ENCODE measurements at regions not wholly inside any gene's neighbourhood (a gene's known extent, or its start where the extent isn't known, plus 50 kb on each side); places are given as distances from the start of the nearest gene placed in this dataset.

- no peaks in the 10 kb centered on the region for H3K27me3 ChIP-seq
- TF ChIP-seq POLR2A (IDR thresholded peaks at IDR 0.05), result no peak
- TF ChIP-seq, protein P1, sequence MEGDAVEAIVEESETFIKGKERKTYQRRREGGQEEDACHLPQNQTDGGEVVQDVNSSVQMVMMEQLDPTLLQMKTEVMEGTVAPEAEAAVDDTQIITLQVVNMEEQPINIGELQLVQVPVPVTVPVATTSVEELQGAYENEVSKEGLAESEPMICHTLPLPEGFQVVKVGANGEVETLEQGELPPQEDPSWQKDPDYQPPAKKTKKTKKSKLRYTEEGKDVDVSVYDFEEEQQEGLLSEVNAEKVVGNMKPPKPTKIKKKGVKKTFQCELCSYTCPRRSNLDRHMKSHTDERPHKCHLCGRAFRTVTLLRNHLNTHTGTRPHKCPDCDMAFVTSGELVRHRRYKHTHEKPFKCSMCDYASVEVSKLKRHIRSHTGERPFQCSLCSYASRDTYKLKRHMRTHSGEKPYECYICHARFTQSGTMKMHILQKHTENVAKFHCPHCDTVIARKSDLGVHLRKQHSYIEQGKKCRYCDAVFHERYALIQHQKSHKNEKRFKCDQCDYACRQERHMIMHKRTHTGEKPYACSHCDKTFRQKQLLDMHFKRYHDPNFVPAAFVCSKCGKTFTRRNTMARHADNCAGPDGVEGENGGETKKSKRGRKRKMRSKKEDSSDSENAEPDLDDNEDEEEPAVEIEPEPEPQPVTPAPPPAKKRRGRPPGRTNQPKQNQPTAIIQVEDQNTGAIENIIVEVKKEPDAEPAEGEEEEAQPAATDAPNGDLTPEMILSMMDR (IDR thresholded peaks at IDR 0.05), result no peak
- H3K4me3 ChIP-seq, result no peak overlapping the region
- intact Hi-C loops (cut with DNase I), result no loop called here
- no peaks in the 10 kb centered on the region for H3K36me3 ChIP-seq (replicated peaks in 1 of 2)
- 44 to 58% (median 53%) methylated on average over 7 of the region's 7 CpGs for WGBS, 4 donors
- H3K27ac ChIP-seq, result no peak overlapping the region
- peak; percentile 17 to 63 (median 38) for DNase-seq
- no peaks in the 10 kb centered on the region for H3K9me3 ChIP-seq (replicated peaks in 1 of 3)
- H3K4me1 ChIP-seq (replicated peaks in 1 of 2), result no peaks in the 10 kb centered on the region
Observed at GRCh38 chr19:28472843-28473242, 740.1 kb downstream of the UQCRFS1 start.

DNA sequence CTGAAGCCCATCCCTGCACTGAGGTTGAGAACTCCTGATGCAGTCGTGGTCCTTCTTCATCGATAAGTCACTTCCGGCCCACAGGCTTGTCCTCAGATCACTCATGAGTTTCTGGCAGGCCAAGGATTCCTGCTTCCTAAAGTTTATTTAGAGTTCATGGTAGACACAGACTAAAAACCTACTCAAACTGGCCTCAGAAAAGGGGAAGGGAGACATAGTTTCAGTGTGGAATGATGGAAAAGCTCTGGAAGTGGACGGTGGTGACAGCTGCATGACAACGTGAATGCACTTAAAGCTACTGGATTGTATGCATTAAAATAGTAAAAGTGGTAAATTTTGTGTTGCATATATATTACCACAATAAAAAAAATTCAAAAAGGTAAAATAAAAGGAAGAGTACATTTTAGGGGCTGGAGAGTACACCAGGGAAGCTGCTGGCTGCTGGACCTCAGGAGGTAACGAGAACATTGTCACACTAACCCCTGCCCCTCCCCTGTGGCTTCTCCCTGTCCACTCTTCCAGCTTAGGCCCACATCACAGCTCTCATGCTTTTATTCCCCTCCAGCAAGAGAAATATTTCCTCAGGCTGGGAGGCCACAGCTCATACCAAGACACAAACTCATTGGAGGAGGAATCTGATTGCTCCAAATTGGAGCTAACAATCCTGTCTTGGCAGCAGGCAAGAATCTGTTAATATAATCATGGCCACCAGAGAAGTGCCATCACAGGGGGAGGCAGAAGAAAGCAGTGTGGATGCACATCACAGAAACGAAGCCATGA lies 741.0 kb downstream of the UQCRFS1 start:
- WGBS, 4 donors, result 47 to 64% (median 60%) methylated on average over 7 of the region's 7 CpGs
- Histone ChIP-seq H3K27ac (no peak overlapping the region), H3K27me3 (no peaks in the 10 kb centered on the region), H3K4me3 (no peak overlapping the region), H3K36me3 (replicated peaks in 1 of 2) (no peaks in the 10 kb centered on the region), H3K4me1 (replicated peaks in 1 of 2) (no peaks in the 10 kb centered on the region), H3K9me3 (replicated peaks in 1 of 3) (no peaks in the 10 kb centered on the region)
- intact Hi-C loops (cut with DNase I), result no loop called here
- no peak for DNase-seq
- no peak for TF ChIP-seq POLR2A (IDR thresholded peaks at IDR 0.05)
- TF ChIP-seq, protein P1 (IDR thresholded peaks at IDR 0.05), result no peak

DNA sequence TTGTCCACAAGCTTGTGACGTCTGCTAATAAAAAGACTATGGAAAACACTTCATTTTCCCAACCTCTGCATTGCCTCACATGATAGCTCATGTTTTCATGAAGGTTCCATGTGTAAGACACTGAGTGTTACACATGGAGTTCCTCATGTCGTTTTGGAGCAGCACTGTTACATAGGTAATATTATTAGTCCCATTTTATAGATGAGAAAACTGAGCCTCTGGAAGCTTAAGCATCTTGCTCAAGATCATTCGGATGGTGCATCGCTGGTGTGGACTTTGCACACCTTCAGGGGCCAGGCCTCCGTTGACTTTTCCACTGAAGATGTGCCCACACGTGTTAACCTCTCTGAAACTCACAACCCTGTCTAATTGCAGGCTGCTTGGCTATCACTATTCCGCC lies 743.4 kb downstream of the UQCRFS1 start:
- 62 to 74% (median 71%) methylated on average over 7 of the region's 7 CpGs for WGBS, 4 donors
- Histone ChIP-seq H3K4me1 (replicated peaks in 1 of 2) (no peaks in the 10 kb centered on the region), H3K36me3 (replicated peaks in 1 of 2) (no peaks in the 10 kb centered on the region), H3K27me3 (peaks cover 6% of the 10 kb centered on the region), H3K9me3 (replicated peaks in 1 of 3) (no peaks in the 10 kb centered on the region), H3K27ac (no peak overlapping the region), H3K4me3 (no peak overlapping the region)
- no peak for DNase-seq
- TF ChIP-seq POLR2A (IDR thresholded peaks at IDR 0.05), result no peak
- TF ChIP-seq, protein P1 (IDR thresholded peaks at IDR 0.05), result no peak
- intact Hi-C loops (cut with DNase I), result loop anchor here in 1 of 2 donors (5.0 to 10.0 kb wide), 3 partner anchors 165 to 413 kb away; no protein-coding TSS in a partner anchor

DNA sequence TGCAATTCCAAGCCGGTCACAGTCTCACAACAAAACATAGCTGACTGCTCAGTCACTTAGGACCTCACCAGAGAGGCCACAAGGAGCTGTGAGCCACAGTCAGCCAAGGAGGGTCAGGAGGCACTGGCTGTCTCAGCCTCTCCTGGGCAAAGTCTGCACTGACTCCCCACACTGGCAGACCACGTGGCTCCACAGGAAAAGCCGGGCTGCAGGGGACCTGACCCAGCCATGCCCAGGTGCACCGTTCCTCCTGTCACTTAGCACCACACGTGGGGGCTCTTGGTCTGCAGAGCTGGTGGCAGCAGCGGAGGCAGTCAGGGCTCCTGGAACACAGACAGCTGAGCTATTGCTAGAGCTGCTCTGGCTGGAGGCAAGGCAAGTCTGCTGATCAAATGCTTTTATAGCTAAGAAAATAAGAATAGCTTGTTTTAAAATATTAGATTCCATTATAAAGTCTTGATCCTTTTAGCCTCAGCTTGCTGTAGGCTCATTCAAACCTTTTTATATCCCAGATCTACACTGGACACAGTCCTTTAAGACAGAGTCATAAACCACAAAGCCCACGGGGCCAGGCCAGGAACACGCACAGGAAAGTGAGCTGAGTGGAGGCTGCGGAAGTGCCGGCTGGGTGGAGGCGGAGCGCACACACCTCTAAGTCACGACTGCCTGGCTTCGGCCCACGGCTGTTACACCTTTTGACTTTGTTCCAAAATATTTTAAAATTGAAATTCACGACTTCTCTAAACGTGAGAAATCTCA lies 744.1 kb downstream of the UQCRFS1 start:
- H3K9me3 ChIP-seq (replicated peaks in 1 of 3), result no peaks in the 10 kb centered on the region
- H3K27ac ChIP-seq, result no peak overlapping the region
- H3K27me3 ChIP-seq, result peaks cover 6% of the 10 kb centered on the region
- H3K36me3 ChIP-seq (replicated peaks in 1 of 2), result no peaks in the 10 kb centered on the region
- no peaks in the 10 kb centered on the region for H3K4me1 ChIP-seq (replicated peaks in 1 of 2)
- WGBS, 4 donors, result 29 to 38% (median 32%) methylated on average over 13 to 17 of the region's 17 CpGs
- peak in 2 of 7 donors; percentile 9 to 23 for DNase-seq
- H3K4me3 ChIP-seq, result no peak overlapping the region
- TF ChIP-seq POLR2A (IDR thresholded peaks at IDR 0.05), result no peak
- TF ChIP-seq, protein P1 (IDR thresholded peaks at IDR 0.05), result no peak
- intact Hi-C loops (cut with DNase I), result loop anchor here in 1 of 2 donors (5.0 to 10.0 kb wide), 3 partner anchors 166 to 413 kb away; no protein-coding TSS in a partner anchor
